Nucleus accumbens (tissue), 56 donors: ENCODE measurements at regions not wholly inside any gene's neighbourhood (a gene's known extent, or its start where the extent isn't known, plus 50 kb on each side); places are given as distances from the start of the nearest gene placed in this dataset.
"Not testable (repeated sequence)": the region's sequence is repeated elsewhere in the genome, so short reads cannot be mapped to it uniquely, and the experiment has no call there.

Source experiments
- DNase-seq, 56 donors: peaks; one replicate each; lab custom pipeline; 2025; lab: John Stamatoyannopoulos, UW

DNA sequence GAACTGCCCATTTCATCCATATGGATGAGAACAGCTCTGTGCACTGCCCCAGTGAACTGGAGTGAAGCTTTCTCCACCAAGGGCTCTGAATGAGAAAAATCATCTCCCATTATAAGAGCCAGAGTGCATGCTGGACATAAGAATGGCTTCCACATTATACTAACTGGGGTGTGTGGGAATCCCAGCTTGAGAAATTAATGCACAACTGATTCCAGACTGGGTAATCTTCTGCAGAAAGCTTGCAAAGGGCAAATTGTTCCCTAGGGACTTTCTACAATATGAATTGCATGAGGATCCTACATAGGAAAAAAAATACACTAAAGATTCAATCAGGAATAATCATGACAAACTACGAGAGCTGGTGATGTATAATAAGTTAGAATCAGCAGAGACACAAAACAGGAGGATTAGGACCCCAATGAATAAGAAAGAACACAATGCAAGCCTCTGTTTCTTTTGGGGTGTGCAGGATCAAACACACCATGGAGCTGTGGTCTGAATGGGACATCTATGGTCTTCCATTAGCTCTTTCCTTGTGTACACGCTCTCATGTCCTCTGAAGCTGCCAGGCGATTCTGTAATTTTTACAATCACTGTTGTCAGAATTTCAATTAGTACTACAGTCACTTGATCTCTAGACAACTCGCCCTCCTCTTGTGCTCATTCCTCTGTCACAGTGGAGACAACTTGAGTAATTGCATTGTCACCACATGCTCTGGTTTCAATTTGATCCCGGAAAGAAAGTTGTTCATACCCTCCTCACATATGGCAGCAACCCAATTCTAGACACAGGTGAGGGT, 1327.4 kb downstream of the GATA3 start:
- DNase-seq = no peak

DNA sequence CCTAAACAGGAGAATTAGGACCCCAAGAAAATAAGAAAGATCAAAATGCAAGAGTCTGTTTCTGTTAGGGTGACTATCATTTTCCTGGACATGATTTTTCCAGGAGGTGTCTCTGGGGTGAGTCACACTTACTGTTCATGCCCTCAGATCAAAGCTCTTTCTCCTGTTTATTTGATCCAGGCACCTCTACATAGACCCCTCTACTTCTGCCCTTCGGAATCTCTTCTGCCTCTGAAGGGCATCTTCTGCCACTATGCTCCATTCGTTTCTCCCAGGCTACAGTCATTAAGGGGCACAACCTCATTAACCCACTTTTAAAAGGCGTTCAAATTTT, 1328.0 kb downstream of the GATA3 start:
- DNase-seq = no peak

DNA sequence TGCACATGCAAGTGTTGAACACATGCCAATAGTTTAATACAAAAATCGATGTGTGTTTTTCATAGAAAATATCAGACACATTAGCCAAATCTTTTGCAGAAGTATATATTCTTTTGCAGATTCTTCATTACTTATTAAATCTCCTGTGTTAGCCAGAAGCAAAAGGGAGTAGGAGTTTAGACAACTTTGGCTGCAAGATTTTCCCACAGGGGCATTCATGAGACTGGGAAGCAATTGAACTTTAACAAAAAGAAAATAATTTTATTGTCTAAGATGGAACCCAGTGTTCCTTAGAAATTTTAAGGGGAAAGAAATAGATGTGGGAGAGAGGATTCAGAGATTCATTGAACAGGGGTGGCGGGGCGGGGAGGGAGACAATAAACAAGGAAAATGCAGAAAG, 1336.0 kb downstream of the GATA3 start:
- no peak for DNase-seq

DNA sequence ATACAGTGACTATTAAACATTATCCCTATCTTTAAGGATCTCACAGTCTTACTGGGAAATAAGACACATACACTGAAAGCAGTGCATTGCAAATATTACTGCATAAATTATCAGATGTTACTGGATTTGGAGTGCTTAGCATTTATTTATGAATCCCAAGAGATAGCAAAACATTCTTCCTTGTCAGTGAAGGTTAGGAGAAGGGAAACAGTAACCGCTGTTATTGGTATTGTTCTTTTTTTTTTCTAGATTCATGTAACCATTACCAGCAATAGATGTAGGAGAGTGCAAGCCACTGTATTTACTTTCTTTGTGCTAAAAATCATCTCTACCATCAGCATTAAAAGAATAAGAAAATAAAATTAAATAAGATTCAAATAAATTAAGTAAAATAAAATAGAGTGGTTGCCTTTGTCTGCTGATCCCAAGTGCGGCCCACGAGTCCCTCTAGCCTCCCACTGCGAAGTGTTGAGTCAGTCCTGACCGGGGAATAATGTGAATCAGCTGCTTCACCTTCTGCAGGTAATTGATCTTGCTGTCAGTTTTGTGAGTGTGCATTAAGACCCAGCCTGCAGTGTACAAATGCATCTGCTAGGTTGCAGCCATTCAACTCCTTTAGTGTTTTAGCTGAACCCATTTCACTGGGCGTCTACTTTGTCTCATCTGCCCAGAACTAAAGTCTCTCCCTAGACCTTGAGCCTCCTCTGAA, 1344.9 kb downstream of the GATA3 start:
- peak in 4 of 56 donors; percentile 1 to 22 (median 6) for DNase-seq

DNA sequence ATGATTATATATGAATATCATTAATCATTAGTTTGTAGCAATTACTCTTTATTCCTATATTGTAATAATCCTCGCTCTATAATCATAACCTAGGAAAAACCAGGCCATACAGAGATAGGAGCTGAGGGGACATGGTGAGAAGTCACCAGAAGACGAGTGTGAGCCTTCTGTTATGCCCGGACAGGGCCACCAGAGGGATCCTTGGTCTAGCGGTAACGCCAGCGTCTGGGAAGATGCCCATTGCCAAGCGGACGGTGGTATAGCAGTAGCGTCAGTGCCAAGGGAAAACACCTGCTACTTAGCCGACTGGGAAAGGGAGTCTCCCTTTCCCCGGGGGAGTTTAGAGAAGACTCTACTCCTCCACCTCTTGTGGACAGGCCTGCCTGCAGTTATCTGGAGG, 1347.6 kb downstream of the GATA3 start:
- DNase-seq = not testable (repeated sequence)

DNA sequence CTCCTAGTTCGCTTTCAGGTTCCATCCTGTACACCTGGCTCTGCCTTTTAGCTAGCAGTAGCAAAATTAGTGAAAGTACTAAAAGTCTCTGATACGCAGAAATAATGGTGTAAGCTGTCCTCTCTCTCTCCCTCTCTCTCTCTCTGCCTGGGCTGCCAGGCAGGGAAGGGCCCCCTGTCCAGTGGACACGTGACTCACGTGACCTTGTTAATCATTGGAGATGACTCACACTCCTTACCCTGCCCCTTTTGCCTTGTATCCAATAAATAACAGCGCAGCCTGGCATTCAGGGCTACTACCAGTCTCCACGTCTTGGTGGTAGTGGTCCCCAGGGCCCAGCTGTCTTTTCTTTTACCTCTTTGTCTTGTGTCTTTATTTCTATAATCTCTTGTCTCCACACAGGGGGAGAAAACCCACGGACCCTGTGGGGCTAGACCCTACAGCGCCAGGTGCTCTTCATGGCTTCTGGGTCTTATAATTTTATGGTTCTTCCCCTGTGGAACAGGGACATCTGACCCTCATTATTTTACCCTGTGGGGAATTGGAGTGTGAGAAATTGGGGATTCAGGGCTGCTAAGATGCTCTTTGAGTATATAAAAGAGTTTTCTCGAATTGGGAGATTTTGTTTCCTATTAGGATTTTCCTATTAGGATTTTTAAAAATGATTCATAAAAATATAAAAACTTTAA, 1348.2 kb downstream of the GATA3 start:
- not testable (repeated sequence) for DNase-seq

DNA sequence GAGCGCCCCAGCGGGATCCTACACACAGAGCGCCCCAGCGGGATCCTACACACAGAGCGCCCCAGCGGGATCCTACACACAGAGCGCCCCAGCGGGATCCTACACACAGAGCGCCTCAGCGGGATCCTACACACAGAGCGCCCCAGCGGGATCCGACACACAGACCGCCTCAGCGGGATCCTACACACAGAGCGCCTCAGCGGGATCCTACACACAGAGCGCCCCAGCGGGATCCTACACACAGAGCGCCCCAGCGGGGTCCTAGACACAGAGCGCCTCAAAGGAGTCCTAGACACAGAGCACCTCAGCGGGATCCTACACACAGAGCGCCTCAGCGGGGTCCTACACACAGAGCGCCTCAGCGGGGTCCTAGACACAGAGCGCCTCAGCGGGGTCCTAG, 1352.7 kb downstream of the GATA3 start:
- DNase-seq = not testable (repeated sequence)

DNA sequence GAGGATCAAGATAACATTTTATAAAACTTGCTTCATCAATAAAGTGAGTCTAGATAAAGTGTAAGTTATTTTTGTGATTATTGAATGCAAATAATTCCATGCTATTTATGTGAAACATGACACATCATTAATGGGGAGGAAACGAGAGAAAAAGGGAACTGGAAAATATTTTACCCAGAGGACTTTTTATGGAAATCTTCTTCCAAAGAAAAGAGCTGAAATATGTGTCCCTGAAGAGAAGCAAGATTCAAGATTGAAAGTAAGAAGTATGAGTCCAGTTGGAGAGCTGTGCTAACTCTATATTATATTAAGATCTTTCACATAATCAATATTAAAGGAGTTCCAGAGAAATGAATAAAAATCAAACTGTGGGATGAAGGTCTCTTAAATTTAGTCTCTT, 1361.8 kb downstream of the GATA3 start:
- DNase-seq = no peak

DNA sequence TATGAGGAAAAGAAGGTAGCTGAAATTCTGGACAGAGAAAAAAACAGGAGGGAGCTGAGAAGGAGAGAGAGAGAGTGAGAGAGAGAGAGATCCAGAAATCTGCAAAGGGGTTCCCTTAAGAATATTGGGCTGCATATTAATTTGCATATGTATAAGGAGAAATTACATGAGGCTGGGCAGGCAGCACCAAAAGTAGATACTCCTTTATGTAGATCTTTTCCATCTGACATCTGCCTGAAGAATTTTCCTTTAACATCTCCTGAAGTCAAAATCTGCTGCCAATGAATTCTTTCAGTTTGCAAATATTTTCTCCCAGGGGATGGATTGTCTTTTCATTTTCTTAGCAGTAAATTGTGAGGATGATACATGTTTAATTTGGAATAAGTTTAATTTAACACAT, 1365.3 kb downstream of the GATA3 start:
- DNase-seq = no peak

DNA sequence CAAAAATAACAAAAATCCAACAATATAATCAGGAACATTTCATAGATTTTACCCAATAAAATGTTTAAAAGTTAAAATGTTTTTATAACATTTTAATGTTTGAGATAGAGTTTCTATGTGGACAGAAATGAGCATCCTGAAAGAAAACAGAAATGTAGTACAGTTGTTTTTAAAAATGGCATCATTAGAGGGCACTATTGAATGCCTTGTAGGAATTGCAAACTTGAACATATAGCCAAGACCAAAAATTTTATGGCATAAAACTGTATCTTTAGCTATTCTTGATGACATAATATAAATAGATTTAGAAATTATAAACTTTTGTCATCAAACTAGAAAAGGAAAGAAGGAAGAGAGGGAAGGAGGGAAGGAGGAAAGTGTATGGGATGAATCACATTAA, 1372.7 kb downstream of the GATA3 start:
- no peak for DNase-seq

DNA sequence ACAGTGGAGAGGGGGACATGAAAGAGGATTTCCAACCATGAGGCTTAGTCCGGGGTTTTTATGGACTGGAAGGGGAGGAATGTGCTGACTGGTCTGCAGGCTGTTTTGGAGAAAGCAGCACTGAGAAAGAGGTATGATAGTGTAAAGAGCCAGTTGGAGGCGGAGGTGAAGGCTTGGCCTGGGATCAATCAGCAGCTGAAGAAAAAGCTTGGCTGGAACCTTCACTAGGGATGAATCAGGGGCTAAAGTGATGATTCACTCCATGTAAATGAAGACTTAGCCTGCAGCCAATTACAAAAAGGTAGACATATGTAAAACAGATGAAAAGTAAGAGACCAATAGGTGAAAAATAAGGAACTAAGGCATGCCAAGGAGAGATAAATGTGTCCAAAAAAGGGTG, 1382.6 kb downstream of the GATA3 start:
- DNase-seq = no peak

DNA sequence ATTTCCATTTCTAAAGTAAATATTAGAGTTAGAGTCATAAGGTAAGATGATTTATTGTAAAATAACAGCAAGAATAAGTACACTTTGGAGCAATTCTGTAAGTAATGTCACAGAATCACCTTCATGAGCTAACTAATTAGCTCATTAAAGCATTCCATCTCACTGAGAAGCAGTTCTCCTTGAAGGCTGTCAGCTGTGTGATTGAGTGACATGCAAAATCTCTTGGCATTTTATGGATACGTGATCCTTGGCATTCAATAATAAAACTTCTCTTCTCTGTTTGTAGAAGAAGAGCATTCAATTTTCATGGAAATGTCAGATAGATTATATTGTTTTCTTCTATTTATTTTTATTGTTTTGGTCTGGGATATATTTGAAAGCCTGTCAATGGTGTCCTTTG, 1389.3 kb downstream of the GATA3 start:
- no peak for DNase-seq

DNA sequence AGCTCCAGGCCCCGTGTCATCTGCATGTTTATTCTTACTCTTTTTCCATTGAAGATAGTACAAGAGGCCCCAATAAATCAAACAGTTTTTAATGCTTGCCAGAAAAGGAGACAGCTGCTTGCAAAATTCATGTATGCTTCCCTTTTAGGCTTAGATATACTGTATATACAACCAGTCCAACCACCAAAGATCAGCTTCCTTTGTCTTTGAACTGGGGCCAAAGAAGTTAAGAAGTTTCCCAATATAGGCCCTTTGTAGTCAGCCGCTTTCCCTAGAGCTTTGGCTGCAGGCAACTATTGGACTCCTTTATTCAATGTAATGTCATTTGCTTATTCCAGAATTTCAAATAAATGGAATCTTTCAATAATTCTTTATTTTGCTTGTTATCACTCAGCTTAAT, 1395.0 kb downstream of the GATA3 start:
- no peak for DNase-seq

DNA sequence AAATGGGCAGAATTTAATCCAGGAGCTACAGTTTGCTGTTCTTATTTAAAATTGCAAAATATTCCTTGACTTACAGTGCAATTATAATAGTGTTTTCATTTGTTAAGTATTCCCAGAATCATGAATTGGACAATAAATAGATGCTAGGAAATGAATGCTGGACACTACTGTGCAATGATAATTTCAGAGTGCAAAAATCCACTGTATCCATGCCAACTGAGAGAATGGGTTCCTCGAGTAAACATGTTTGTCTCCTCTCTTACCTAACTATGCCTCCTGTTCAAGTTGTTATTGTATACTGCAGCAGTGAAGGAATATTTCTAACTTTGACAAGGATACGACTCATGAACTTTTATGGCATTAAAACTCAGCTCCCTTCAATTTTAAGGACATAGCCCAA, 1396.3 kb downstream of the GATA3 start:
- no peak for DNase-seq

DNA sequence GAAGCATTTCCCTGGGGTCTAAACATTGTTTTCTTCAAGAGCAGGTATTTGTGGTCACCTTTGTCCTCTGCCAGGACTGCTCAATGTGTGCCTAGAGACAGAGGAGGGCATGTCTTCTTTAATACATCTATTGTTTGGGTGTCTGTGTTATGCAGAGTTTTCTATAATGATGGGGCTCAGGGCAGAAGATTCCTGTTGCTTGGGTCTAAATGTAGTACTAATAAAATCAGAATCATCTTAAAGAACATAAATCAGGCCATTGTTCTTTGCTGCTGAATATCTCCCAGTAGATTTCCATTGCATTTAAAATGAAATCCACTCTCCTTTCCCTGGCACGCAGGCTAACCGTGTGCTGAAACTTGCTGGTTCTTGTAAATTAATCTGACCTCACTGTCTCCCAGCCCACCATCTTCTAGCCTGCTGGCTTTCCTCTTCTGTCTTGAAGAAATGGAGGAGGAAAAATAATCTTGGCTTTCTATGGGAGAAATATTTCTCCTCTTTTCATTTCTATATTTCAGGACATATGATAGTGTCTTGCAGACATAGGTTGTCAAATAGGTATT, 1396.8 kb downstream of the GATA3 start:
- no peak for DNase-seq

DNA sequence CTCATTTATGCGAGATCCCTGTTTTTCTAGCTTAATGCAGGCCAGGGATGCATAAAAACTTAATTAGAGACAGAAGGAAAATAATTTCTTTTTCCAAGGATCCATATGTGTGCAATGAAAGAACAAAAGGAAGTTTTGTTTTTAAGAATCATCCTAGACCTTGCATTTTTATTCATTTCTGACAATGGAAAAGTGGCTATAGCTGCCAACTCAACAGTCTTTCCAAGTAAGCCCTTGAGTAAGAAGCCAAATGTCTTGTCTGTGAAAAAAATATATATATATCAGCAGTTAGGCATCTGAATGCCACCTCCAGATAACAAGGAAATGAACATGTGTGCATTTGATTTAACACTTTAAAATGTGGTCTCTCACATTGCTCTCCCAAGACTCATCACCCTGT, 1397.6 kb downstream of the GATA3 start:
- no peak for DNase-seq

DNA sequence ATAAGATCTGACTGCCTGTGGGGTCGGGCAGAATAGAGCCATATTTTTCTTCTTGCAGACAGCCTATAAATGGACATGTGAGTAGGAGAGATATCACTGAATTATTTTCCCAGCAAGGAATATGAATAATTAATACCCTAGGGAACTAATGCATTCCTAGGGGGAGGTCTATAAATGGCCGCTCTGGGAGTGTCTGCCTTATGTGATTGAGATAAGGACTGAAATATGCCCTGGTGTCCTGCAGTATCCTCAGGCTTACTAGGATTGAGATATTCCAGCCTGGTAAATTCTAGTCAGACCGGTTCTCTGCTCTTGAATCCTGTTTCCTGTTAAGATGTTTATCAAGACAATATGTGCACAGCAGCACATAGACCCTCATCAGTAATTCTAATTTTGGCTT, 1399.4 kb downstream of the GATA3 start:
- DNase-seq = not testable (repeated sequence)

DNA sequence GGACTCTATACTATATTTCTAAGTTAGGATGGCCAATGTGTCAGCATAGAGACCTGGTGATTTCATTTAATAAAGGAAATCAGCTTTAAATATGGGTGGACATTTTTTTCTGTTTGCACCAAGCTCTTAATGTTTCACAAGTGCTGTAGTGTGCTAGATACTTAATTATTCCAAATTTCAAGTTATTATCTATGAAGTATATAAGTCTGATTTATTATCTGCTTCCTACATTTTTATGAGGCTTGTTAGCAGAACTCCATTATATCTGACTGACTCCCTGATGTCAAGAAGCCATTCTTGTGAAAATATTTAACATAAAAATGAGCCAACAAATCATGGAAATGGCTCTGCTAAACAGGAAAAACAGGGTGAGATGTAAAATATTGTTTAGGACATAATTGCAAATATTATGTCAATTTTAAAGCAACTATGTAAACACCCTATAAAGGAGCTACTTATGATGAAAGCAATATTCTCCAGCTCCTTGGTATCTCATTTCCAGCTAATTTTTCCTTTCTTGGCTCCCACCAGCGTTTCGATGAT, 1415.2 kb downstream of the GATA3 start:
- DNase-seq = no peak

DNA sequence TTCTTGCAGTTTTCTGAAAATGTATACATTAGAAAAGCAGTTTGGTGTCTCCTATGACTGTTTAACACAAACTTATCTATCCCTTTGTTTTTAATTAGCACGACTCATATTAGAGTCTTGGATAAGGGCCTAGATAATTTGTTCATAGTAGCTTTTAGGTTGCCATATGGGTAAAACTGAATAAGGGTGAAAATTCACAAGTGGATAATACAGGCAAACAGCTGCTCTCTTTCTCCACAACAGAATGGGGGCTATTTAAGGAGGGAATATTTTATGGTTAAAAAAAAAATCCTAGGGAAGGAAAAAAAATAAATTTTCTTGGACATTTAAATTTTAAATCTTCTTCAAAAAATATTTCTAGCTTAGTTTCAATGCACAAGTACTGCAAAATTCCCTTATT, 1416.1 kb downstream of the GATA3 start:
- no peak for DNase-seq

DNA sequence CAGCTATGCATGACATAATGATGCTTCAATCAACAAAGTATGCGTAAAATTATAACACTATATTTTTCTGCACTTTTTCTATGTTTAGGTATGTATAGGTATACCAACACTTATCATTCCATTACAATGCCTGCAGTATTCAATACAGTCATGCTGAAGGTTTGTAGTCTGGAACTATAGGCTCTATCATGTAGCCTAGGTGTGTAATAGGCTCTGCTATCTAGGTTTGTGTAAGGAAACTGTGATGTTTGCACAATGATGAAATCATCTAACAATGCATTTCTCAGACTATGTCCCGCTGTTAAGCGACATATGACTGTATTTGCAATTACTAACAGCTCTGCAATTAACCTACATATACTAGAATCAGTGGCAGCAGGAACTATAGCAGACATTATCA, 1447.5 kb downstream of the GATA3 start:
- DNase-seq = no peak

DNA sequence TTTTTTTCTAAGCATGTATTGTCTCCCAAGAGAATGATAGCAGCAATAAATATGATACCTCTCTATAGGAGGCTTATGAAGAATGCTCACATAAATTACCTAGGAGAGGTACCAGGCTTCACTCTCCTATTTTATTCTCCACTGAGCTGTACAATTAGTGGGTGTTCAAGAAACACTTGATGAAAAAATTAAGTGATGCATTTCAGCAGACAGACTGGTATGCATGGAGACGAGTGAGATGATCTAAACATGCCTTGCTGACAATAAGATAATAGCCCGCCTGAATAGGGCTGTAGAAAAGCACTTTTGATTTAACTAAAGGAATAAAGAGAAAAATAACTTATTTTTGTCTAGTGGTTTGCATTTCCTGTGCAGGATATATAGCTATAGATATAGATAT, 1449.7 kb downstream of the GATA3 start:
- DNase-seq = no peak
